Type B pancreatic cell (in vitro differentiated cells): ENCODE measurements at regions not wholly inside any gene's neighbourhood (a gene's known extent, or its start where the extent isn't known, plus 50 kb on each side); places are given as distances from the start of the nearest gene placed in this dataset.

Experiments used
- DNase-seq: peaks from one replicate; pipeline ENCODE4 v3.0.0; 2021; ENCODE audit warnings: mixed read lengths; ENCODE audit not compliant: unreplicated experiment; ENCODE audit errors: extremely low spot score
- H3K27ac Mint-ChIP-seq: 2 replicates; pipeline ENCODE4 v1.8.0; 2021; ENCODE audit warnings: mild to moderate bottlenecking, mixed read lengths
- H3K27me3 Mint-ChIP-seq: 2 replicates; pipeline ENCODE4 v1.8.0; 2021; ENCODE audit warnings: mixed read lengths
- H3K36me3 Mint-ChIP-seq: 2 replicates; pipeline ENCODE4 v1.8.0; 2021; ENCODE audit warnings: mixed read lengths
- H3K4me1 Mint-ChIP-seq: one replicate; pipeline ENCODE4 v1.8.0; 2021; ENCODE audit warnings: mixed read lengths; ENCODE audit not compliant: unreplicated experiment
- H3K4me3 Mint-ChIP-seq: 2 replicates; pipeline ENCODE4 v1.8.0; 2021; ENCODE audit warnings: mild to moderate bottlenecking, mixed read lengths
- H3K9me3 Mint-ChIP-seq: 2 replicates; pipeline ENCODE4 v1.8.0; 2021; ENCODE audit warnings: mixed read lengths
- CTCF ChIP-seq: fragments of 200-600 bp; sonication (generic); conservative IDR thresholded peaks from 2 replicates; pipeline ENCODE4 v1.5.0; 2021; ENCODE audit warnings: antibody characterized with exemption, mild to moderate bottlenecking

DNA sequence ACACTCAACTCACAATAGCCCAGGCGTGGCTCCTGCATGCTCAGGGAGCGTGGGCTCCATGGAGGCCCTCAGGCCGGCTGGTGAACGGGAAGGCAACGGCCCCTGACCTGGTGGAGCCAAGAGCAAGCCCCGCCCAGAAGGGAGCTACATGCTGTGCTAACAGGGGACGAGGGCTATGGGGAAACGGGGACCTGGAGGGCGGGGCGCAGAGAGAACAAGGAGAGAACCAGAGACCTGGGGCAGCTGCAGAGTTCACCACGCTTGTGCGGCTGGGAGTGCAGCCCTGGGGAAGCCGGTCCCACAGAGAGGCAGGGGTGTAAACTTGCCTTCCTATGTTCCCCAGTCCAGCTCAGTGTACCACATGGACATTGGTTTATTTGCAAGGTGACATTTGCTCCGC is 69.2 kb upstream of the PPP2R2D start:
- DNase-seq = no peak
- Mint-ChIP-seq H3K9me3 (peaks cover 10% of the 10 kb centered on the region), H3K27ac (no peak overlapping the region)

DNA sequence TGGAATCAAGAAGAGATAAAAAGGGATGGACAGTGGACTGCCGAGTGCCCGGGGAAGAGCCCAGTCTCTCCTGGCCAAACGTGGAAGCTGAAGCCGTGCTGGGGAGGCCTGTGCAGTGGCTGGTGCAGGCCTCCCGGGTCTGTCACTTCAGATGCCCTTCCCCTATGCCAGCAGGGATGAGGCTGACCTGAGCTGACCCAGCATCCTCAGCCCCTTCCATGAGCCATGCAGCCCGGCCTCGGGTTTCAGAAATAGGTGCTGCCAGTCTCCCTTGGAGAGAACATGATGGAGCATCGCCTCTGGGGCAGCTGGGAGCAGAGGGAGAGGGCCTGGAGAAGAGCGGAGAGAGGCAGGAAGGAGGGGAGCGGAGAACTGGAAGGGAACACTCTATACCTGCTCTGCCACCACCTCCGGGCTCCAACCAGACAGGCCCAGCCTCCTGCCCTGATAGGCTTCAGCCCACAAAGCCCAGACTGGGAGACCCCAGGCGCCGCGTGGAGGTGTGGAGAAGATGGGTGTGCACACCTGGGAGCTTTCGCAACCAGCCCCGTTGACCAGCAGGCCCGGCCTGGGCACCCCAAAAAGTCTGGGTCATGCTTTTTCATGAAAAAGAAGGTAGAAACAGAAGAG is 68.6 kb upstream of the PPP2R2D start:
- H3K36me3 Mint-ChIP-seq = no peaks in the 10 kb centered on the region
- H3K27ac Mint-ChIP-seq = no peak overlapping the region
- peaks cover 10% of the 10 kb centered on the region for H3K9me3 Mint-ChIP-seq
- peaks cover 14% of the 10 kb centered on the region for H3K27me3 Mint-ChIP-seq
- no peak for DNase-seq
- H3K4me3 Mint-ChIP-seq = no peak overlapping the region
- TF ChIP-seq CTCF = no peak
- H3K4me1 Mint-ChIP-seq = no peaks in the 10 kb centered on the region

More for the DNA sequence above, 69.2 kb upstream of the PPP2R2D start:
- H3K36me3 Mint-ChIP-seq = no peaks in the 10 kb centered on the region
- TF ChIP-seq CTCF = no peak
- peaks cover 15% of the 10 kb centered on the region for H3K27me3 Mint-ChIP-seq
- no peaks in the 10 kb centered on the region for H3K4me1 Mint-ChIP-seq
- no peak overlapping the region for H3K4me3 Mint-ChIP-seq

GRCh38 chr10:131833013-131833412 is 67.8 kb upstream of the PPP2R2D start:
- H3K27me3 Mint-ChIP-seq = peaks cover 8% of the 10 kb centered on the region
- H3K9me3 Mint-ChIP-seq = peaks cover 5% of the 10 kb centered on the region
- no peak overlapping the region for H3K4me3 Mint-ChIP-seq
- no peak for DNase-seq
- H3K4me1 Mint-ChIP-seq = no peaks in the 10 kb centered on the region
- H3K36me3 Mint-ChIP-seq = no peaks in the 10 kb centered on the region
- TF ChIP-seq CTCF = no peak
- no peak overlapping the region for H3K27ac Mint-ChIP-seq

- no peak for DNase-seq
- TF ChIP-seq CTCF = no peak
- no peaks in the 10 kb centered on the region for H3K4me1 Mint-ChIP-seq
- no peaks in the 10 kb centered on the region for H3K36me3 Mint-ChIP-seq
- H3K27ac Mint-ChIP-seq = no peak overlapping the region
- no peaks in the 10 kb centered on the region for H3K9me3 Mint-ChIP-seq
- peaks cover 5% of the 10 kb centered on the region for H3K27me3 Mint-ChIP-seq
- no peak overlapping the region for H3K4me3 Mint-ChIP-seq
Measured at GRCh38 chr10:131833446-131834080, 67.2 kb upstream of the PPP2R2D start.

- no peaks in the 10 kb centered on the region for H3K36me3 Mint-ChIP-seq
- peaks cover 5% of the 10 kb centered on the region for H3K27me3 Mint-ChIP-seq
- H3K9me3 Mint-ChIP-seq = no peaks in the 10 kb centered on the region
- no peaks in the 10 kb centered on the region for H3K4me1 Mint-ChIP-seq
- no peak overlapping the region for H3K4me3 Mint-ChIP-seq
- TF ChIP-seq CTCF = no peak
- DNase-seq = no peak
- no peak overlapping the region for H3K27ac Mint-ChIP-seq
Measured at GRCh38 chr10:131834152-131834810, 66.5 kb upstream of the PPP2R2D start.
